Activated CD4-positive, alpha-beta T cell treated with anti-CD3 and anti-CD28 coated beads, Interleukin-10, Interleukin-2, amounts not matched to agents 100 ng/mL and 50 ng/mL, durations not matched to agents 16 hours and 8 hours (primary cell): ENCODE measurements at regions not wholly inside any gene's neighbourhood (a gene's known extent, or its start where the extent isn't known, plus 50 kb on each side); places are given as distances from the start of the nearest gene placed in this dataset.
"Not testable (repeated sequence)": the region's sequence is repeated elsewhere in the genome, so short reads cannot be mapped to it uniquely, and the experiment has no call there.

Experiments used
- DNase-seq: peaks from one replicate; pipeline ENCODE4 v3.0.0-alpha.2; 2020

DNA sequence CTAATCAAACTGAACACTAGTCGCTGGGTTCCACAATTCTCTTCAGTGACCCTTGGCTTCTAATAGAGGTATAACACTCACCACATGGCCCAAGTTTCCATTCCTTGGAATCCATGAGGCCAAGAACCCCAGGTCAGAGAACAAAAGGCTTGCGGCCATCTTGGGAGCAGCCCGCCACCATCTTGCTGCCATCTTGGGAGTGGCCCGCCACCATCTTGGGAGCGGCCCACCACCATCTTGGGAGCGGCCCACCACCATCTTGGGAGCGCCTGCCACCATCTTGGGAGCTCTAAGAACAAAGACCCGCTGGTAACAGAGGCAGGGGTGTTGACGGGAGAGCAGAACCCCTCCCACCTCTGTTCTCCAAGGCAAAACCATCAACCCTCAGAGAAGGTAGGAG lies 493.4 kb downstream of the MATN1 start:
- no peak for DNase-seq

DNA sequence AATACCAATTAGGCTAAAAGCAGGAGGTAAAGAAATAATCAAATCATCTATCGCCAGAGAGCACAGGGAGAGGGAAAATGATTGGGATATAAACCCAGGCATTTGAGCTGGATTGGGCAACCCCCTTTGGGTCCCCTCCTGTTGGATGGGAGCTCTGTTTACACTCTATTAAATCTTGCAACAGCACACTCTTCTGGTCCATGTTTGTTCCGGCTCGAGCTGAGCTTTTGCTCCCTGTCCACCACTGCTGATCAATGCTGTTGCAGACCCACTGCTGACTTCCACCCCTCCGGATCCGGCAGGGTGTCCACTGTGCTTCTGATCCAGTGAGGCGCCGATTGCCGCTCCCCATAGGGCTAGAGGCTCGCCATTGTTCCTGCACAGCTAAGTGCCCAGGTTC lies 493.8 kb downstream of the MATN1 start:
- DNase-seq = no peak

DNA sequence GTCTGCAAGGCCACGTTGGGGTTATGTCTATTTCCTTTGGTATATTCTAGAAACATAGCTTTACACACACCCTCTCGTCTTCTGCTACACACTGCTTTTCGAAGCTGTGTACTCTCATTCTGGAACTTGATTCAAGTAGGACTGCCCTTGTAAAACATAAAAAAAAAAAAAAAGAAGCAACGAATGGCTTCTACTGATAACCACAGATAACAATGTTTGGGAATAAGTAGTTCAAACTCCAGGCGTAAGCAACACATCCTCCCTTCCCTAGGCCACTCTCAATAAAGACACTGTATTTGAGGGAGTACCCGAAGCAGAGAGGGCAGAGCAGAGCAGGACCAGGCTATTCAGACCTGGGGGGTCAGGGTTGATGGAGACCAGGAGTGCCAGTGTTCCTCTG lies 496.7 kb downstream of the MATN1 start:
- DNase-seq = no peak

DNA sequence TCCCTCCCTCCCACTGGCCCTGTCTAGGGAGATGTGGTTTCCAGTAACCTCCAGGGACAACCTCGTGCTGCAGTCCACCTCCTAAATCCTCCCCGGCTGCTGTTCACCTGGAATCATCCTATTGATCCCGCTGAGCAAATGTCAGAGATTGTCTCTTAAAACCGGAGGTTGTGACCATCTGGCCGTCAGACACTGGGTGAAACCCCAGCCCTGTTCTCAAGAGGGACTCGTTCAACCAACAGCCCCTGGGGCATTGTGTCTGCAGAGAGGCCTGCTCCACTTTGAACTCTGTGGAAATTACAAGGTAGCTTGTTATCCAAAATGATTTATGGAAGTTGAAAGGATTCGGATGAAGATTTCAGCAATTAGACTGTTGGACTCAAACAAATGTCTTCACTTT lies 498.0 kb downstream of the MATN1 start:
- DNase-seq = no peak

DNA sequence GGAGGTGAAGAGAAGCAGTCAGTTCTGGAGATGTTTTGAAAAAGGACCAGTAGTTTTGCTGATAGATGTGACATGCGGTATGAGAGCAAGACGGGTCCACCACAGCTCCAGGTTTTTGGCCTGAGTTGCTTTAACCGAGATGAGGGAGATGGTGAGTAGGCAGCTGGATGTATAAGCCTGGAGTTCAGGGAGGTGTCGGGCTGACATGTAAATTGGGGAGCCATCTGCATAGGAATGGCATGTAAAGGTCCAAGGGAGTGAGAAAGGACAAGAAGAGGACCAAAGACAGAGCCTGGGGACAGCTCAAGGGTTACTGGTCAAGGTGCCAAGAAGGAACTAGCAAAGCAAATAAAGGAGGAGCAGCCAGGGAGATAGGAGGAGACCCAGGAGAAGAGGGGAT lies 503.7 kb downstream of the MATN1 start:
- DNase-seq = no peak

DNA sequence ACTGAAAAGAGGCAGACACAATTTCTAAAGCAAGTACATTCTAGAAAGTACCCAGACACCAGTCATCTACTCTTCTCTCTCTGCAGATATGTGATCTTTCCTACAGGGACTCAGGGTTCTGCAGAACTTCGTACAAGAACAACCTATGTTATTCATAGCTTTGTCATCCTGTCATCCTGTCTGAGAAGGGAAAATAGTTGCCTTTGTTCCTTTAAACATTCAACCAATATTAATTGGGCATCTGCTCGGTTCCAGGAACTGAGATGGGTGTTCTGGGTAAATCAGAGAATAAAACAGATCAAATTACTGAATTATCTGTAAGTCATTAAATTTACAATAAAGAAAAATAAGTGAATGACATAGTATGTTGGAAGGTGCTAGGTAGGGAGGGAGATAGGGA lies 504.9 kb downstream of the MATN1 start:
- no peak for DNase-seq

DNA sequence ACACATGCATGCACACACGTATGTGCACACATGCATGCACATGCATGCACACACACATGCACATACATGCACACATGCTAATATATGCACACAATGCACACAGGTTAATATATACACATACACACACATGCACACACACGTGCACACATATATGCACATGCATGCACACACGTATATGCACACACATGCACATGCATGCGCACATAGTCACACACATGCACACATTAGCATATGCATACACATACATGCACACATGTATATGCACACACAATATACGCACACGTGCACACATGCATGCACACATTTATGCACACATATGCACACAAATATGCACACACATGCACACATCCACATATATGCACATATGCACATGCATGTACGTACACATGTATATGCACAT lies 506.8 kb downstream of the MATN1 start:
- no peak for DNase-seq

DNA sequence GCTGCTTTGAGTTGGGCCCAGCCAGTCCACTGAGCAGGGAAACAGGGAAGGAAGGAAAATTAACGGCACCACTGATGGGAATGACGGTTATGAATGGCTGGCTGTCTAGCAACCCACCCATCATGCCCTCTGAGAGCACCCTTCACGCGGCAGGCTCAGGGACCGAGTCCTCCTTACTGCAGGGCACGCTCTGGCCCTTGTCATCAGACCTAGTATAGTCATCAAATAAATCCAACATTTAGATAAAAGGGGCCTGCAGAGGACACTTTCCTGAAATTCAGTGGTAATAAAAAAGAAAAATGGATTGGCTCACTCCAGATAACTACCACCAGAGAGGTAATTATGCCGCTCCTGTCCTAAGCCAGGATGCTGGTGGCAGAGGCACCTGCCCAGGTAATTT lies 509.4 kb downstream of the MATN1 start:
- no peak for DNase-seq

DNA sequence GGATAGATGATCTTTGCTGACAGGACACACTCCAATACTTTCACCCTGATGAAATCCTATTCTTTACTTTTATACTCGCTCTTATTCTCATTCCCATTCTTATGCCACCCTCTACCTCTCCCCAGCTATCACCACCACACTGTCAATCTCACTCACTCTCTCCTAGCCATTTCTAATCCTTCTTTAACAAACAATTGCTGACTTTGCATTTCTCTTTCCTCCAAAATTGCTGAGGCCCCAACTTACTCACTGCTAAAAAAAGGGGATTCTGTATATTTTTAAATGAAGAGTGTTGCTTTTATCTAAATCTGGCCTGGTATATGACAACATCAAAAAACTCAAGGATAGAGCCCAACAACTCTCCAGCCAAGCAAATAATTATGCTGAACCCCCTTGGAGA lies 515.4 kb downstream of the MATN1 start:
- DNase-seq = not testable (repeated sequence)

DNA sequence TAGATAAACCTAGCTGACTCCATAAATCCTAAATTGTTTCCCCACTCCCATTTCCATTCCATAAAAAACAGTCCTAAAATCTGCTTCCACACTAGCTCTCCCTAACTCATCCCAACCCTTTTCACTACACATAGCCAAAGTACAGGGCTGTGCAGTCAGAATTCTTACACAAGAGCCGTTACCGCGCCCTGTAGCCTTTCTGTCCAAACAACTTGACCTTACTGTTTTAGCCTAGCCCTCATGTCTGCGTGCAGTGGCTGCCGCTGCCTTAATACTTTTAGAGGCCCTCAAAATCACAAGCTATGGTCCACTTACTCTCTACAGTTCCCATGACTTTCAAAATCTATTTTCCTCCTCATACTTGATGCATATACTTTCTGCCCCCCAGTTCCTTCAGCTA lies 516.8 kb downstream of the MATN1 start:
- DNase-seq = not testable (repeated sequence)

DNA sequence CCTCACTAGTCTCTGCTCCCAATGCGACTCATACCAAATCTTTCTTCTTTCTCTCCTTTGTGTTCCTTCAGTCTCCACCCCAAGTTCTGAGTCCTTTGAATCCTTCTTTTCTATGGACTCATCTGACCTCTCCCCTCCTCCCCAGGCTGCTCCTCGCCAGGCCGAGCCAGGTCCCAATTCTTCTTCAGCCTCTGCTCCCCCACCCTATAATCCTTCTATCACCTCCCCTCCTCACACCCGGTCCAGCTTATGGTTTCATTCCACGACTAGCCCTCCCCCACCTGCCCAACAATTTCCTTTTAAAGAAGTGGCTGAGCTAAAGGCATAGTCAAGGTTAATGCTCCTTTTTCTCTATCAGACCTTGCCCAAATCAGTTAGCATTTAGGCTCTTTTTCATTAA lies 518.5 kb downstream of the MATN1 start:
- DNase-seq = not testable (repeated sequence)

DNA sequence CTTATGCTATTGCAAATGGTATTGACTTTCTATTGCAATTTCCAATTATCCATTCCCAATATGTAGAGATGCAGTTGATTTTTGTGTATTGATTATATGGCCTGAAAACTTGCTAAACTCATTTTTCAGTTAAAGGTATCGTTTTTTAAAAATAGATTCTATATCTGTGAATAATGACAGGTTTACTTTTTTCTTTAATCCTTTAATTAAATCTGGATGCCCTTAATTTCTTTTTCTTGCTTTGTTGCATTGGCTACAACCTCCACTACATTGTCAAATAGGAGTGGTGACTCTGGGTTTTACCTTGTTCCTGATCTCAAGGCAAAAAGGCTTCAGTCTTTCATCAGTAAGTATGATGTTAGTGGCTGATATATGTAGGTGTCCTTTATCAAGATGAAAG lies 522.4 kb downstream of the MATN1 start:
- DNase-seq = no peak

DNA sequence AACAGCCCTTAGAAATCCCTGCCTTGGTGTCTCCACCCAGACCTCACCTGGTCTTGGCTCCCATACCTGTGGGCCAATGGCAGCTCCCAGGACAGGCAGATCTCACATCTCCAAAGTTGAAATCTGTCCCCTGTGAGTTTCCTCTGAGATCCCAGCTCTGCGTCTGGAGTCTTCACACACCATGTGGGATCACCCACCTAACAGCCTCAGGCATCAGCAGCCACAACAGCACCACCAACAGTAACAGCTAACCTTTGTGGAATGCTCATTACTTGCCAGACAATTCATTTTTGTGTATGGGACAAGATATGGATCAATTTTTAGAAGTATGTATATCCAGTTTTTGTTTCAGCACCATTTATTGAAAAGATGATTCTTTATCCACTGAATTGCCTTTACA lies 523.2 kb downstream of the MATN1 start:
- DNase-seq = no peak

DNA sequence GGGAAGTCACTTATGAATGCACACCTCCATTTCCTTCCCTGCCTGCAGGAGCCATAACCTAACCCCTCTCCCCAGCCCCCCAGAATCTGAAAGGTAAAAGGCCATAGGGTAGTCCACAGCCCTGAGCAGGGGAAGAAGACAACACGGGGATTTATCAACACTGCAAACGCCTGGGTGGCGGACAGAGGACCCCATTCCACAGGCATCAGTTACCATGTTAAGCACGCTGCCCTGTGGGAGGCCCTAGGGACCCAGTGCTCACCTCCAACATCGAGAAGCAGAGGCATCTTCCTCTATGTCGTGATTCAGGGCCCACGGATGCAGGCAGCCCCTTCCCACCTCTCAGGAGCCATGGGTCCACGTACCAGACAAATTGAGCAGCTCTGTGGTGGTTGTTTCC lies 523.8 kb downstream of the MATN1 start:
- no peak for DNase-seq

DNA sequence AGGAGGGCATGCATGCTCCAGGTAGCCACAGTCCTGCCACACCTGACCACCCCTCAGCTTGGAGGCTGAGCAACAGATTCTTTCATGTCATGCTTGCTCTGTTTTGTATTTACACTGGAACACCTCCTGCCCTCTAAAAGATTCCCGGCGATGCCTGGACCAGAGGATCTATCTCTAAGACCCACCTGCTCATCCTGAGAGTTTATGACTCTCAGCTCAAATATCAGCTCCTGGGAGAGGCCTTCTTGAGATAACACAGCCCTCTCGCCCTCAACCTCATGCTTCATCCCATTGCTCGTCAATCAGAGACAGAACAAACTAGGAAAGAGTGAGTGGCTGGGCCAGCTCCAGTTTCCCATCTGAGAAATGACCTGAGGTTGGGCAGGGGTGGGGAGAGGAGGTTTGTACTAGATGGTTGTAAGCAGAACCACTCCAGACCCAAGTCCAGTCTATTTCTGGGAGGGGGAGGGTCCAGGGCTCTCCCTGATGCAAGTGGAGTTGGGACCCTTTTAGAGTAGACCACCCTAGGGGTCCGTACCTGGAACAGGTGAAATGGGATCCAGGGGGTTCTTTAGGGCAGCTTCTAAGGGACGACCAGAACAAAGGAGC lies 524.5 kb downstream of the MATN1 start:
- no peak for DNase-seq

DNA sequence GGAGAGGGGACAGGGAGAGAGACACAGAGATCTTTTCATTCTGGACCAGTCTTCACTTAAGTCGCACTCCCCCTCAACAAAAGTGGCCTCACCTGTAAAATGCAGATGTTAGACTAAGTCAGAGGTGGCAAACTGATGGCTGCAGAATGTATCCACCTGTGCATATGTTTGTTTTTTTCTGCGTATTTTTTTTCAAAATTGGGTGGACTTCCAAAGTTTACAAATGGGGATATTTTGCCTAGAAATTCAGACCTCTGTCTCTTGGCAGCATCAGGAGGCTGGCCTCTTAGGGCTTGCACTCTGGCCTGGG lies 525.0 kb downstream of the MATN1 start:
- DNase-seq = no peak

DNA sequence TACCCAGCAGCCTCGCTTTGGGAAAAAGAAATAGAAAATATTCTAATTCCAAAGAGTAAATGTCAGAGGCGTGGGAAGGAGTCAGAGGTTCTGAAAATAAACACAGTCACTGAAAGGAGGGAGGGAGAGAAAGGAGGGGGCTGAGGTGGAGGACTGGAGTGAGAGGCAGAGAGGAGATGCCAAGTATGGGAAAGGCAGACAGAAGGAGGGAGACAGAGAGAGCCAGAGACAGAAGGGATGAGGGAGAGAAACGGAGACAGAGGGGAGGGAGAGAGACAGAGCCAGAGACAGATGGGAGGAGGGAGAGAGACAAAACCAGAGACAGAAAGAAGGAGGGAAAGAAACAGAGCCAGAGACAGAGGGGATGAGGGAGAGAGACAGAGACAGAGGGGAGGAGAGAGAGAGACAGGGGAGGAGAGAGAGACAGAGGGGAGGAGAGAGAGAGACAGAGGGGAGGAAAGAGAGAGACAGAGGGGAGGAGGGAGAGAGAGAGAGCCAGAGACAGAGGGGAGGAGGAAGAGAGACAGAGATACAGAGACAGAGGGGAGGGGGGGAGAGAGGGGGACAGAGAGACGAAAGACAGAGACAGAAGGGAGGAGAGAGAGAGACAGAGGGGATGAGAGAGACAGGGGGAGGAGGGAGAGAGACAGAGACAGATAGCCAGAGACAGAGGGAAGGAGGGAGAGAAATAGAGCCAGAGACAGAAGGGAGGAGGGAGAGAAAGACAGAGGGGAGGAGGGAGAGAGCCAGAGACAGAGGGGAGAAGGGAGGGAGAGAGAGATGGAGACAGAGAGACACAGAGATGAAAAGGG lies 525.5 kb downstream of the MATN1 start:
- no peak for DNase-seq

DNA sequence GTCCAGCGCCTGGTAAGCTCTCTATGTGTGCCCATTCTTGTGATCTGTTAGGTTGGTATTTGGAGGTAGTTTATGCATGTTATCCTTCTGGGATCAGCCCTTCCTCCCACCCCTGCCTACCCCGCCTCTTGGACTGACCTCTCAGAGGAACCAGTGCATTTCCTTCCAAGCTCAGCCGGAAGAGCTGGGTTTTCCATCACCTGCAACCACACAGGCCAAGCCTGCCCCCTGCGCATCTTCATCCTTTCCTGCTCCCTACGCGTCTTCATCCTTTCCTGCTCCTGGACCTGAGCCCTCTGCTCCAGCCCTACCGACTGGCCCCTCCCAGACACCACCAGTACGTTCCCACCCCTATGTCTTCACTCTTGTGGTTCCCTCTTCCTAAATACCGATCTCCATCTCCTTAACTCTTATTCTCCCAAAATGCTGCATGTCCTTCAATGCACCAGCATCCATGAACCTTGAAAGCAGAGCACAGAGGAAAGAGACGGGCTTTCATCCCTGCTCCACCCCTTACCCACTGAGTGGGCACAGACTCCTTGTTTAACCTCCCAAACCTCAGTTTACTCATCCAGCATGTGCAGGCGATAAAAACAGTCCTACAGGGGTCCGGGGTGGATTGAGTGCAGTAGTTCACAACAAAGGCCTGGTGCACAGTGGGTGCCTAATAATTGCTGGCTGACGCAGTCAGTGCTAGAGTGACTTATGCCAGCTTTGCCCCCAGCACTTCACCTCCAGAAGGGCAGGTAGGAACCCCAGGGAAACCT lies 526.3 kb downstream of the MATN1 start:
- no peak for DNase-seq

DNA sequence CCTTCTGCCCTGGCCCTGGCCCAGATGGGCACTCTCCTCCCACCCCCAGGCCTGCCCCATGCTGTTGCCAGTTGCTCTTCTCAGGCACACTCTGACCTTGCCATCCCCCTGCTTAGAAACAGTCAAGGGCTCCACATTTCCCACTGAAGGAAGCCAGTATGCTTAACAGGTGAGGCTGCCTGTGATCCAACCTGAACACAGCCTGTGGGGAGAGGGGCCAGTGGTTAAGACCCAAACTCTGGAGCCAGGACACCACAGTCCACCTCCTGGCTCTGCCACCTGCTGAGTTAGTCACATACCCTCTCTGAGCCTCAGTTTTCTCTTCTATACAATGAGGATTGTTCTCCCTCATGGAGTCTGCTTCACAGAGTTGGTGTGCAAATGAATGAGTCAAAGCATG lies 526.9 kb downstream of the MATN1 start:
- DNase-seq = no peak

DNA sequence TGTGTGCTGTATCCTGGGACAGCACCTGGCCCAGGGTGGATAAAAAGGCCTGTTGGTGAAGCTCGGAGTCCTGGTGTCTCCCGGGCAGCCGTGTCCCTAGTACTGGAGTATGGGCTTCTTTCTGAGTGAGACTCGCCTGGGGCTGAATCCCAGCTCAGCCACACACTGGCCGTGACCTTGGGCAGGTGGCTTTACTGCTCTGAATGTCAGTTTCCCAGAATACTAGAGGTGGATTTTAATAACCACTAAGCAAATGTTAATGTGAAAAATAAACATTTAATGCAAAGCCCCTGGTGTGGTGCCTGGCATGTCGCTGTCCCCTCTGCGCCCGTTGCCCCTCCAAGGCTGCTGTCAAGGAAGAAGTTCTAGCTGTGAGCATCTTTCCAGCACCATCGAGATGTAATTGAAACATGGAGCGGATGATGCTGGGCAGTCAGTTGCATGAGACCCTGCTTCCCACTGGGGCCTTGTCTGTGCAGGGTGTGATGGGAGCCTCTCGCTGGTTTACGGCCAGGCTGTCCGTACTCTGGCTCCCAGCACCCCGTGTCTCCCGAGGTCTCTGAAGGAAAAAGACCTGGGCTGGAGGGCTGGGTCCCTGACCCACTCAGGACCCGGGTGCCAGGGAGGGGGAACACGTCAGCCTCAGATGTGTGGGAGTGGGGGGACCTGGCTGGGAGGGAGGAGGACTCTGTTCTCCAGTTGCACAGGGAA lies 527.8 kb downstream of the MATN1 start:
- DNase-seq = no peak

DNA sequence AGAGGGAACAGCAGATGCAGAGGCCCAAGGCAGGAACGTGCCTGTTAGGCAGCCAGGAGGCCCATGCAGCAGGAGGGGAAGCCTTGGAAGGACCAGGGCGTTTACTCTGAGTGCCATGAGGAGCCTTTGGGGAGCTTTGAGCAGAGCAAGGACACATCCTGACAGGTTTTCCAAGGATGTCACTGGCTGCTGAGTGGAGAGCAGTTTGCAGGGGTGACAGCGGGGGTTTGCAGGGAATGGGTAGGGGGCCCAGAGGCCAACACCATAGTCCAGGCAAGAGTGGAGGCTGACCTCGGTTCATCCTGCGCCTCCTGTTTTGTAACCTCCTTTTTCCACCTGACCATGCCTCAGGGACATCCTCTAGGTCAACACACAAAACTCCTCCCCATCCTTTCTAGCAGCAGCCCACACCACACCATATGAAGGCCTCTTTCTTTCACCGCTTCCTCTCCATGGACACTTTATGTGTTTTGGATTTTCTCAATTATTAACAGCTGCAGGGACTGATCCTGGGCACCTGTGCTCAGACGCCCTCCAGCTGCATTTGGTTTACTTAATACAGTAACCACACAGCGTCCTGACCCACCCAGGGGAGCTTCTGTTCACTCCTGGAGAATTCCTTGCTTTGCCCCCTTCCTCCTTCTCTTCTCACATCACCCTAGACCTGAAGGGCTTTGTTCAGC lies 528.5 kb downstream of the MATN1 start:
- no peak for DNase-seq

DNA sequence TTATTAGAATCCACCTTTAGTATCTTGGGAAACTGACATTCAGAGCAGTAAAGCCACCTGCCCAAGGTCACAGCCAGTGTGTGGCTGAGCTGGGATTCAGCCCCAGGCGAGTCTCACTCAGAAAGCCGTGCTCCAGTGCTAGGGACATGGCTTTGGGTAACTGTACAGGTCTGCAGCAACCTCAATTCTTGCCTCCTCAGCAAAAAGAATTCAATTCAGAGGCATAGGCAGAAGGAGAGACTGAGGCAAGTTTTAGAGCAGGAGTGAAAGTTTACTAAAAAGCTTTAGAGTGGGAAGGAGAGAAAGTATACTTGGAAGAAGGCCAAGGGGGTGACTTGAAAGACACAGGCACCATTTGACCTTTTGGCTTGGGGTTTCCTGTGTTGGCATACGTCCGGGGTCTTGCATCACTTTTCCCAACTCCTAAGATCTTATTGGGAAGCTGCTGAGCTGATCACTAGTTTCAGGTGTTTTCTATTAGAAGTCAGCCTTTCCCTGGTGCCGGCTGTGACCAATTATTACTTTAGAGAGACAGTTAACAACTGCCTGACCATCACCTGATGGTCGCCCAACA lies 529.3 kb downstream of the MATN1 start:
- DNase-seq = no peak
